Omental fat pad (tissue), 3 donors: ENCODE measurements at regions not wholly inside any gene's neighbourhood (a gene's known extent, or its start where the extent isn't known, plus 50 kb on each side); places are given as distances from the start of the nearest gene placed in this dataset.

Source experiments
- ATAC-seq: fragments of 150-250 bp; one replicate; pipeline ENCODE4 v1.9.1; 2016; ENCODE audit warnings: mild to moderate bottlenecking, moderate library complexity; ENCODE audit not compliant: low FRiP score
- DNase-seq: peaks from one replicate; pipeline ENCODE4 v3.0.0-alpha.2; 2019; ENCODE audit warnings: low spot score
- TF ChIP-seq, protein P1 (sequence below), 3 donors: fragments of 450-650 bp; IDR thresholded peaks; one replicate each; pipeline ENCODE4 v1.5.1; 2016 to 2017; ENCODE audit warnings: antibody characterized with exemption in 3 of 3, mild to moderate bottlenecking in 3 of 3, moderate library complexity in 2 of 3

DNA sequence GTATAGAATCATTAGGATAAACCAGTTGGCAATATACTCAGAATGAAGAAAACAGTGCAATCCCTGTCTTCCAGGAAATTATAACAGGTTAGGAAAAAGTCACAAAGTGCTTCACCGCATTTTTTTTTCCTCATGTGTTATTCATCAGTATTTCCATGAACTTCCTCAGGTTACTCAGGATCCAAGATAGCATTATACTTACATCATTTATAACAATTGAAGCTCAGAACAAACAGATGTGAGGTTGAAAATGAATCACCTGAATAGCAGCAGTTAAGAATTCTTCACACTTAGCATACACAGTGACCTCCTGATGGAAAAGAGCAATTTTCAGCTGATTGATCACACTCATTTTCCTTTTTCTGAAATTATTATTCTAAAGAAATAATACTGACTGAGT, 1040.7 kb upstream of the B3GALT2 start:
- TF ChIP-seq, protein P1, sequence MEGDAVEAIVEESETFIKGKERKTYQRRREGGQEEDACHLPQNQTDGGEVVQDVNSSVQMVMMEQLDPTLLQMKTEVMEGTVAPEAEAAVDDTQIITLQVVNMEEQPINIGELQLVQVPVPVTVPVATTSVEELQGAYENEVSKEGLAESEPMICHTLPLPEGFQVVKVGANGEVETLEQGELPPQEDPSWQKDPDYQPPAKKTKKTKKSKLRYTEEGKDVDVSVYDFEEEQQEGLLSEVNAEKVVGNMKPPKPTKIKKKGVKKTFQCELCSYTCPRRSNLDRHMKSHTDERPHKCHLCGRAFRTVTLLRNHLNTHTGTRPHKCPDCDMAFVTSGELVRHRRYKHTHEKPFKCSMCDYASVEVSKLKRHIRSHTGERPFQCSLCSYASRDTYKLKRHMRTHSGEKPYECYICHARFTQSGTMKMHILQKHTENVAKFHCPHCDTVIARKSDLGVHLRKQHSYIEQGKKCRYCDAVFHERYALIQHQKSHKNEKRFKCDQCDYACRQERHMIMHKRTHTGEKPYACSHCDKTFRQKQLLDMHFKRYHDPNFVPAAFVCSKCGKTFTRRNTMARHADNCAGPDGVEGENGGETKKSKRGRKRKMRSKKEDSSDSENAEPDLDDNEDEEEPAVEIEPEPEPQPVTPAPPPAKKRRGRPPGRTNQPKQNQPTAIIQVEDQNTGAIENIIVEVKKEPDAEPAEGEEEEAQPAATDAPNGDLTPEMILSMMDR (IDR thresholded peaks at IDR 0.05): no peak
- ATAC-seq: no peak
- DNase-seq: no peak

DNA sequence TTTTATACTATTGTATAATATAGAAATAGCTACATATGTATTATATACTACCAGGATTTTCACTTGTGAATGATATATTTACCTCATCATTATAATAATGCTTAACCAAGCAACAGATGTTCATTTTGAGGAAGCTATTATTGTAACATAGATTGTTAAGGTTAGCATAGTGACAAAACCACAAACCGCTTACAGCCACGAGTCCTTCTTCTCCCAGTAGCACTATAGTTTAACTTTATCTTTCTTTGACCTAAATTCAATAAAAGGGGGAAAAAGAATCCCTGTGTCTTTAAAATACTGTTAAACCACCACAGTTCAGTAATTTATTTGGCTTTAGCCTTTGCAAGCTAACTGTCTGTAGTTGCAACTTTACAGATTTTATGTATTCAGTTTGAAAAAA, 1039.4 kb upstream of the B3GALT2 start:
- TF ChIP-seq, protein P1 (IDR thresholded peaks at IDR 0.05): no peak
- DNase-seq (no peak), ATAC-seq (no peak)

DNA sequence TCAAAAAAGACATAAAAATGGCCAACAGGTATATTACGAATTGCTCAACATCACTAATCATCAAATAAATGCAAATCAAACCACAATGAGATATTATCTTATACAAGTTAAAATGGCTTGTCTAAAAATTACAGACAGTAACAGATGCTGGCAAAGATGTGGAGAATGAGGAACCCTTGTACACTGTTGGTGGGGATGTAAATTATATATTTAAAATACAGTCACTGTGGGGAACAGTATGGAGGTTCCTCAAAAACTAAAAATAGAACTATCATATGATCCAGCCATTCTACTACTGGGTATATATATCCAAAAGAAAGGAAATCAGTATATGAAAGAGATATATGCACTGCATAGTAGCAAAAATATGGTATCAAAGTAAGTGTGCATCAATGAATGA, 1037.2 kb upstream of the B3GALT2 start:
- DNase-seq (no peak), ATAC-seq (no peak)
- TF ChIP-seq, protein P1 (IDR thresholded peaks at IDR 0.05): no peak

- DNase-seq: no peak
- TF ChIP-seq, protein P1 (IDR thresholded peaks at IDR 0.05): no peak
- ATAC-seq: no peak
Observed at GRCh38 chr1:194215448-194215847, 1029.0 kb upstream of the B3GALT2 start.

DNA sequence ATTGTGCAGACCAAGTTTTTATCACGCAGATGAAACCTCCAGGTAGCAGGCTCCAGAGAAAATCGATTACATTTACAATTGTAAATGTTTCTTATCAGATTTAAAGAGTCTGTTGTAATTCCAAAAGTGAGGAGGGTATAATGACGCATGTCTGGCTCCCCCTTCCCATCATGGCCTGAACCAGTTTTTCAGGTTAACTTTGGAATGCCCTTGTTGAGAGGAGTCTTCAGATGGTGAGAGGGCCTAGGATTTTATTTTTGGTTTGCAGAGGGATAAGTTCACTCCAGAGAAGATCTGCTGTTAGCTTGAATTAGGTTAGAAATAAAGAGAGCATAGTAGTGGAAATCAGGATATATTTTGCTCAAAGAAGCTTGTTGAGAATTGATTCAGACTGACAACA, 1028.3 kb upstream of the B3GALT2 start:
- TF ChIP-seq, protein P1 (IDR thresholded peaks at IDR 0.05): no peak
- ATAC-seq (no peak), DNase-seq (no peak)

DNA sequence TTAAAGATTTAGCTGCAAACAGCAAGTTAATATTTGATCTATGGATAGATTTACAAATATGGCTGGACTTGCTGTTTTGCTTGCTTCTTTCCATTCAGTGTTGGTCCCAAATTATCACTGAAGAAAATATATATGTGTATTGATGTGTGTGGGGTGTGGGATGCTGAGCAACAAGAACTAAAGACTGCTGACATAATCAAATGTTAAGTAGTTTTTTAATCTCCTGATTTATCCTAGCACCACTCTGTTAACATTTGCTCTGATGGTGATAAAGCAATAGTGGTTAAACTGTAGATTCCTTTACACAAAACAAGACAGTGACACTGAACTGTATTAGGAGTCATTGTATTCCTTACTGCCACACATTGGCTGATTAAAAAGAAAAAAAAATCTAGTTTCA, 1023.5 kb upstream of the B3GALT2 start:
- no peak for ATAC-seq
- no peak for DNase-seq
- TF ChIP-seq, protein P1 (IDR thresholded peaks at IDR 0.05): no peak

DNA sequence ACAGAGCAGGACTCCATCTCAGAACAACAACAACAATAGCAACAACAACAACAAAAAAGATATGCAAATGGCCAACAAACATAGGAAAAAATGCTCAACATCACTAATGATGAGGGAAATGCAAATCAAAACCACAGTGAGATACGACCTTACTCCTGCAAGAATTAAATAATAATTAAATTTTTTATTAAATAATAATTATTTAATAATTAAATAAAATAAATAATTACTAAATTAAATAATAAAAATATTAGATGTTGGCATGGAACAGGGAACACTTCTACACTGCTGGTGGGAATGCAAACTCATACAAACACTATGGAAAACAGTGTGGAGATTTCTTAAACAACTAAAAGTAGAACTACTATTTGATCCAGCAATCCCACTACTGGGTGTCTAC, 1022.3 kb upstream of the B3GALT2 start:
- TF ChIP-seq, protein P1 (IDR thresholded peaks at IDR 0.05): no peak
- ATAC-seq (no peak), DNase-seq (no peak)
